ENCODE measurements at regions not wholly inside any gene's neighbourhood (a gene's known extent, or its start where the extent isn't known, plus 50 kb on each side); places are given as distances from the start of the nearest gene placed in this dataset.

GRCh38 chr1:117289316-117289870 lies 77.9 kb upstream of the MAN1A2 start:
- no peak overlapping the region for H3K4me3 ChIP-seq (ENCODE audit: low read depth, low read length)
- TF ChIP-seq CTCF (IDR thresholded peaks at IDR 0.05; ENCODE audit: borderline replicate concordance, insufficient read depth, low read depth, low read length) = no peak

GRCh38 chr1:117286562-117286961 lies 75.8 kb upstream of the VTCN1 start:
- no peak overlapping the region for H3K4me3 ChIP-seq (ENCODE audit: low read depth, low read length)
- no peak for TF ChIP-seq CTCF (IDR thresholded peaks at IDR 0.05; ENCODE audit: borderline replicate concordance, insufficient read depth, low read depth, low read length)

GRCh38 chr1:117286145-117286544 lies 75.4 kb upstream of the VTCN1 start:
- no peak for TF ChIP-seq CTCF (IDR thresholded peaks at IDR 0.05; ENCODE audit: borderline replicate concordance, insufficient read depth, low read depth, low read length)
- no peak overlapping the region for H3K4me3 ChIP-seq (ENCODE audit: low read depth, low read length)

GRCh38 chr1:117284399-117285215 lies 73.9 kb upstream of the VTCN1 start:
- TF ChIP-seq CTCF (IDR thresholded peaks at IDR 0.05; ENCODE audit: borderline replicate concordance, insufficient read depth, low read depth, low read length) = no peak
- no peak overlapping the region for H3K4me3 ChIP-seq (ENCODE audit: low read depth, low read length)

- no peak overlapping the region for H3K4me3 ChIP-seq (ENCODE audit: low read depth, low read length)
- TF ChIP-seq CTCF (IDR thresholded peaks at IDR 0.05; ENCODE audit: borderline replicate concordance, insufficient read depth, low read depth, low read length) = no peak
Observed at GRCh38 chr1:117278531-117278930, 67.8 kb upstream of the VTCN1 start.

- no peak for TF ChIP-seq CTCF (IDR thresholded peaks at IDR 0.05; ENCODE audit: borderline replicate concordance, insufficient read depth, low read depth, low read length)
- no peak overlapping the region for H3K4me3 ChIP-seq (ENCODE audit: low read depth, low read length)
Observed at GRCh38 chr1:117275055-117275454, 64.3 kb upstream of the VTCN1 start.

GRCh38 chr1:117271959-117272358 lies 61.2 kb upstream of the VTCN1 start:
- no peak overlapping the region for H3K4me3 ChIP-seq (ENCODE audit: low read depth, low read length)

More at GRCh38 chr1:117271959-117272358, 61.2 kb upstream of the VTCN1 start:
- TF ChIP-seq CTCF (IDR thresholded peaks at IDR 0.05; ENCODE audit: borderline replicate concordance, insufficient read depth, low read depth, low read length) = no peak
